ENCODE measurements at regions not wholly inside any gene's neighbourhood (a gene's known extent, or its start where the extent isn't known, plus 50 kb on each side); places are given as distances from the start of the nearest gene placed in this dataset.

DNA sequence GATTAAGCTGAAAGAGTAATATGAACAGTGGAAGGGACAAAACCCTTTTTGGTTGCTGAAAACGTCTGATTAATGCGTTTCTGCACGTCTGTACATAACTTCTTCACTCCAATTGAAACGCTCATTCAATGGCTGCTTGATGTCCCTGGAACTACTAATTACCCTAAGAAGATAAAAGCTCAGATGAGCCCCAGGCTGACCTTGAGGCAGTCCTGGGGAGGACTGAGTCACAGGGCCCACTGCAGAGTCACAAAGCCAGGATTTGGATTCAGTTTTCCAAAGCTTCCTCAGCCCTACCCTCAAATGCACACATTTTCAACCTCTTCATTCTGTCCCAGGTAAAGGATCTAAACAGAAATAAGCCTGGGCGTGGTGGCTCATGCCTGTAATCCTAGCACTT, 75.0 kb upstream of the FLT1 start:
- DNase-seq (ENCODE audit: low spot score), result no peak
- no peaks in the 10 kb centered on the region for H3K9me3 ChIP-seq (ENCODE audit: low read depth, low read length, poor library complexity, severe bottlenecking)
- BruUV-seq (replicated peaks), result no TSS peak
- H3K36me3 ChIP-seq (ENCODE audit: insufficient read depth, low read length, poor library complexity, severe bottlenecking), result no peaks in the 10 kb centered on the region
- H3K27me3 ChIP-seq (replicated peaks; ENCODE audit: insufficient read depth, low read depth, low read length, poor library complexity), result no peaks in the 10 kb centered on the region
- H3K4me1 ChIP-seq (ENCODE audit: insufficient read depth, low read length, poor library complexity, severe bottlenecking), result no peaks in the 10 kb centered on the region
- H3K4me3 ChIP-seq (ENCODE audit: low read depth, low read length, poor library complexity, severe bottlenecking), result no peak overlapping the region
- intact Hi-C loops (cut with micrococcal nuclease; ENCODE audit: unreplicated experiment), result no loop called here
- TF ChIP-seq, protein P1, sequence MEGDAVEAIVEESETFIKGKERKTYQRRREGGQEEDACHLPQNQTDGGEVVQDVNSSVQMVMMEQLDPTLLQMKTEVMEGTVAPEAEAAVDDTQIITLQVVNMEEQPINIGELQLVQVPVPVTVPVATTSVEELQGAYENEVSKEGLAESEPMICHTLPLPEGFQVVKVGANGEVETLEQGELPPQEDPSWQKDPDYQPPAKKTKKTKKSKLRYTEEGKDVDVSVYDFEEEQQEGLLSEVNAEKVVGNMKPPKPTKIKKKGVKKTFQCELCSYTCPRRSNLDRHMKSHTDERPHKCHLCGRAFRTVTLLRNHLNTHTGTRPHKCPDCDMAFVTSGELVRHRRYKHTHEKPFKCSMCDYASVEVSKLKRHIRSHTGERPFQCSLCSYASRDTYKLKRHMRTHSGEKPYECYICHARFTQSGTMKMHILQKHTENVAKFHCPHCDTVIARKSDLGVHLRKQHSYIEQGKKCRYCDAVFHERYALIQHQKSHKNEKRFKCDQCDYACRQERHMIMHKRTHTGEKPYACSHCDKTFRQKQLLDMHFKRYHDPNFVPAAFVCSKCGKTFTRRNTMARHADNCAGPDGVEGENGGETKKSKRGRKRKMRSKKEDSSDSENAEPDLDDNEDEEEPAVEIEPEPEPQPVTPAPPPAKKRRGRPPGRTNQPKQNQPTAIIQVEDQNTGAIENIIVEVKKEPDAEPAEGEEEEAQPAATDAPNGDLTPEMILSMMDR (conservative IDR thresholded peaks at IDR 0.05; ENCODE audit: low read depth, low read length), result no peak
- no peak for TF ChIP-seq EZH2 (IDR thresholded peaks at IDR 0.05; ENCODE audit: borderline replicate concordance, low read depth, low read length, poor library complexity, severe bottlenecking)
- H3K27ac ChIP-seq (ENCODE audit: low read depth, low read length, poor library complexity, severe bottlenecking), result no peak overlapping the region
- ChIA-PET CTCF (no interaction called here), POLR2A (ENCODE audit: low non-redundant PET) (no interaction called here)

DNA sequence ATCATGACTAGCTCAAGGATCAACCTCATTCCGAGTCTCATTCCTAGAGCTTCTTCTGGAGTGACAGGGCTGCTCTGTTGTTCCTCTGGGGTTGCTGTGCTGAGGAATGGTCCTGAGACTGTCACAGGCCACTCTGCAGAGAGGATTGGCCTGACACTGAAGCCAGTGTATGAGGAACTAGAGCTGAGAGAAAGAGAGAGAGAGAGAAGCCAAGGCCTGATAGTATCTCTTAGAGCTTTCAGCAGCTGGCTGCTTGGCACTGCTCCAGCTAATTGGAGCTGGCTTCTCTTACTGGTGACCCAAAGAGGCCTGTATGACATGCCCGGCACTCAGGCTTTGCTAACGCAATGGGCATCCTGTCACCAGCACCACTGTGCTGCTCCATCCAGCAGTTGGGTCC, 73.4 kb upstream of the FLT1 start:
- Histone ChIP-seq H3K4me1 (ENCODE audit: insufficient read depth, low read length, poor library complexity, severe bottlenecking) (no peaks in the 10 kb centered on the region), H3K9me3 (ENCODE audit: low read depth, low read length, poor library complexity, severe bottlenecking) (no peaks in the 10 kb centered on the region), H3K27me3 (replicated peaks; ENCODE audit: insufficient read depth, low read depth, low read length, poor library complexity) (no peaks in the 10 kb centered on the region), H3K4me3 (ENCODE audit: low read depth, low read length, poor library complexity, severe bottlenecking) (no peak overlapping the region), H3K36me3 (ENCODE audit: insufficient read depth, low read length, poor library complexity, severe bottlenecking) (no peaks in the 10 kb centered on the region), H3K27ac (ENCODE audit: low read depth, low read length, poor library complexity, severe bottlenecking) (no peak overlapping the region)
- intact Hi-C loops (cut with micrococcal nuclease; ENCODE audit: unreplicated experiment), result no loop called here
- ChIA-PET POLR2A (ENCODE audit: low non-redundant PET) (no interaction called here), CTCF (no interaction called here)
- no peak for TF ChIP-seq EZH2 (IDR thresholded peaks at IDR 0.05; ENCODE audit: borderline replicate concordance, low read depth, low read length, poor library complexity, severe bottlenecking)
- TF ChIP-seq, protein P1 (conservative IDR thresholded peaks at IDR 0.05; ENCODE audit: low read depth, low read length), result no peak
- DNase-seq (ENCODE audit: low spot score), result peak; percentile 50
- BruUV-seq (replicated peaks), result no TSS peak

DNA sequence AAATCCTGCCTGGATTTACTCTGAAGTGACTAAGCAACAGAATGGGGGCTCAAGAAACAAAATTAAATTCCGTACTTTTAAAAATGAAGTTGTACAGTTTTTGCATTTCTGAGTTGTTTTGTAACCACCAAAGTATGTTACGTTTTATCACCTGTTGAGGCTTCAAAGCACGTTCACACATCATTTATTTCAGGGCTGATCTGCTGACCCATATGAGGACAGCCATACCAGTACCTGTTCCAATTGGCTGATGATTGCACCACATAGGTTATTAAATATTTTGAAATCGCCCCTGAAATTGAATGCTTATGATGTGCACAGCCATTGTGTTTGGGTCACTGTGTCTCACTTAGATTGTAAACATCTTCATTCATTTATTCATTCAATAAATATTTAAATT, 72.0 kb upstream of the FLT1 start:
- DNase-seq (ENCODE audit: low spot score), result no peak
- Histone ChIP-seq H3K27me3 (replicated peaks; ENCODE audit: insufficient read depth, low read depth, low read length, poor library complexity) (no peaks in the 10 kb centered on the region), H3K4me3 (ENCODE audit: low read depth, low read length, poor library complexity, severe bottlenecking) (no peak overlapping the region), H3K4me1 (ENCODE audit: insufficient read depth, low read length, poor library complexity, severe bottlenecking) (no peaks in the 10 kb centered on the region), H3K36me3 (ENCODE audit: insufficient read depth, low read length, poor library complexity, severe bottlenecking) (no peaks in the 10 kb centered on the region), H3K9me3 (ENCODE audit: low read depth, low read length, poor library complexity, severe bottlenecking) (no peaks in the 10 kb centered on the region), H3K27ac (ENCODE audit: low read depth, low read length, poor library complexity, severe bottlenecking) (no peak overlapping the region)
- ChIA-PET POLR2A (ENCODE audit: low non-redundant PET) (no interaction called here), CTCF (no interaction called here)
- BruUV-seq (replicated peaks), result no TSS peak
- intact Hi-C loops (cut with micrococcal nuclease; ENCODE audit: unreplicated experiment), result no loop called here
- TF ChIP-seq EZH2 (IDR thresholded peaks at IDR 0.05; ENCODE audit: borderline replicate concordance, low read depth, low read length, poor library complexity, severe bottlenecking), result no peak
- TF ChIP-seq, protein P1 (conservative IDR thresholded peaks at IDR 0.05; ENCODE audit: low read depth, low read length), result no peak

Measured in A673 (cell line).